Neutrophil (primary cell): ENCODE measurements at regions not wholly inside any gene's neighbourhood (a gene's known extent, or its start where the extent isn't known, plus 50 kb on each side); places are given as distances from the start of the nearest gene placed in this dataset.

Source experiments
- H3K27ac ChIP-seq: fragments of 200-600 bp; sonication (generic); 2 replicates; pipeline ENCODE4 v1.5.1; 2016; ENCODE audit warnings: mild to moderate bottlenecking, moderate library complexity
- H3K27me3 ChIP-seq: fragments of 200-600 bp; sonication (generic); 2 replicates; pipeline ENCODE4 v1.6.0; 2016; ENCODE audit warnings: mild to moderate bottlenecking
- H3K36me3 ChIP-seq: fragments of 200-600 bp; sonication (generic); 2 replicates; pipeline ENCODE4 v1.5.1; 2017
- H3K4me1 ChIP-seq, 2 experiments: fragments of 200-600 bp in 1 of 2; sonication (generic) in 1 of 2; 1 replicate in 1 of 2; 2 replicates in 1 of 2; pipeline versions ENCODE4 v1.5.1 to v1.6.1; 2013 to 2016; ENCODE audit warnings: low read depth in 1 of 2, low read length in 1 of 2, mild to moderate bottlenecking in 1 of 2, moderate library complexity in 1 of 2; ENCODE audit not compliant: control insufficient read depth in 1 of 2, insufficient read depth in 1 of 2
- H3K4me3 ChIP-seq, 2 experiments: fragments of 200-600 bp in 1 of 2; sonication (generic) in 1 of 2; 1 replicate in 1 of 2; 2 replicates in 1 of 2; pipeline ENCODE4 v1.5.1; 2013 to 2016; ENCODE audit warnings: low read depth in 1 of 2, low read length in 1 of 2, mild to moderate bottlenecking in 1 of 2, moderate library complexity in 1 of 2
- H3K9me3 ChIP-seq: fragments of 200-600 bp; sonication (generic); 2 replicates; pipeline ENCODE4 v1.5.1; 2016
- TF ChIP-seq, protein P1 (sequence below): fragments of 200-600 bp; sonication (generic); IDR thresholded peaks from 2 replicates; pipeline ENCODE4 v1.5.1; 2016; ENCODE audit warnings: antibody characterized with exemption

GRCh38 chr11:120061036-120061760 is 76.7 kb downstream of the TRIM29 start:
- Histone ChIP-seq H3K4me3 (no peak overlapping the region), H3K4me1 (no peaks in the 10 kb centered on the region), H3K36me3 (no peaks in the 10 kb centered on the region), H3K9me3 (no peaks in the 10 kb centered on the region), H3K27me3 (peaks cover 44% of the 10 kb centered on the region), H3K27ac (no peak overlapping the region)
- TF ChIP-seq, protein P1, sequence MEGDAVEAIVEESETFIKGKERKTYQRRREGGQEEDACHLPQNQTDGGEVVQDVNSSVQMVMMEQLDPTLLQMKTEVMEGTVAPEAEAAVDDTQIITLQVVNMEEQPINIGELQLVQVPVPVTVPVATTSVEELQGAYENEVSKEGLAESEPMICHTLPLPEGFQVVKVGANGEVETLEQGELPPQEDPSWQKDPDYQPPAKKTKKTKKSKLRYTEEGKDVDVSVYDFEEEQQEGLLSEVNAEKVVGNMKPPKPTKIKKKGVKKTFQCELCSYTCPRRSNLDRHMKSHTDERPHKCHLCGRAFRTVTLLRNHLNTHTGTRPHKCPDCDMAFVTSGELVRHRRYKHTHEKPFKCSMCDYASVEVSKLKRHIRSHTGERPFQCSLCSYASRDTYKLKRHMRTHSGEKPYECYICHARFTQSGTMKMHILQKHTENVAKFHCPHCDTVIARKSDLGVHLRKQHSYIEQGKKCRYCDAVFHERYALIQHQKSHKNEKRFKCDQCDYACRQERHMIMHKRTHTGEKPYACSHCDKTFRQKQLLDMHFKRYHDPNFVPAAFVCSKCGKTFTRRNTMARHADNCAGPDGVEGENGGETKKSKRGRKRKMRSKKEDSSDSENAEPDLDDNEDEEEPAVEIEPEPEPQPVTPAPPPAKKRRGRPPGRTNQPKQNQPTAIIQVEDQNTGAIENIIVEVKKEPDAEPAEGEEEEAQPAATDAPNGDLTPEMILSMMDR, result no peak

DNA sequence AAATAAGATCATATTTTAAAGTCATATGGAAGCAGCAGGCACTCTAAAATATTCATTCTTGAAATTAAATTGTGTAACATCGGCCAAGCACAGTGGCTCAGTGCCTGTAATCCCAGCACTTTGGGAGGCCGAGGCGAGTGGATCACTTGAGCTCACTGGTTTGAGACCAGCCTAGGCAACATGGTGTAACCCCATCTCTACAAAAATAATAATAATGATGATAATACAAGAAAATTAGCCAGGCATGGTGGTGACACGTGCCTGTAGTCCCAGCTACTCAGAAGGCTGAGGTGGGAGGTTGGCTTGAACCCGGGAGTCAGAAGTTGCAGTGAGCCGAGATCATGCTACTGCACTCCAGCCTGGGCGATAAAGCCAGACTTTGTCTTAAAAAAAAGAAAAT is 77.4 kb downstream of the TRIM29 start:
- Histone ChIP-seq H3K4me3 (no peak overlapping the region), H3K27me3 (peaks cover 41% of the 10 kb centered on the region), H3K27ac (no peak overlapping the region), H3K36me3 (no peaks in the 10 kb centered on the region), H3K9me3 (no peaks in the 10 kb centered on the region), H3K4me1 (no peaks in the 10 kb centered on the region)
- TF ChIP-seq, protein P1, result no peak

DNA sequence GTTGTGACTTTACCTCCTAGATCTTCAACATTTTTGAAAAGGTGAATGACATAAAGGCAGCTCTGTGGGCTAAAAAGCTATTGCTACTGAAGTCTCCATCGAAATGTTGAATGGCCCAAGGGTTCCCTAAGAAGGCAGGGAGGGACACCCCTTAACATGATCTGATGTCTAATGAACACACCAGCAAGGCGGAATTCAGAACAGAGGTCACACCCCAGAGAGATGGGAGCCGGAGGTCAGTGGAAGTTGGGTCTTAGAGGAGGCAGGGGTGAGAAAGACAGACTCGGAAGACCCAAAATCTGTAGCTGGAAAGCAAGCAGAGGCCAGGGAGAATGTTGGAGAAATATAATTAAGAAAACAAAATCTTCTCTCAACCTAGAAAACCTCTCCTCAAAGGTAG is 79.0 kb downstream of the TRIM29 start:
- Histone ChIP-seq H3K27me3 (peaks cover 37% of the 10 kb centered on the region), H3K36me3 (no peaks in the 10 kb centered on the region), H3K9me3 (no peaks in the 10 kb centered on the region), H3K27ac (no peak overlapping the region), H3K4me3 (no peak overlapping the region), H3K4me1 (no peaks in the 10 kb centered on the region)
- TF ChIP-seq, protein P1, result no peak

GRCh38 chr11:120057595-120058581 is 80.0 kb downstream of the TRIM29 start:
- Histone ChIP-seq H3K4me3 (no peak overlapping the region), H3K27ac (no peak overlapping the region), H3K27me3 (peaks cover 35% of the 10 kb centered on the region), H3K9me3 (no peaks in the 10 kb centered on the region), H3K36me3 (no peaks in the 10 kb centered on the region), H3K4me1 (no peaks in the 10 kb centered on the region)
- TF ChIP-seq, protein P1, result no peak

DNA sequence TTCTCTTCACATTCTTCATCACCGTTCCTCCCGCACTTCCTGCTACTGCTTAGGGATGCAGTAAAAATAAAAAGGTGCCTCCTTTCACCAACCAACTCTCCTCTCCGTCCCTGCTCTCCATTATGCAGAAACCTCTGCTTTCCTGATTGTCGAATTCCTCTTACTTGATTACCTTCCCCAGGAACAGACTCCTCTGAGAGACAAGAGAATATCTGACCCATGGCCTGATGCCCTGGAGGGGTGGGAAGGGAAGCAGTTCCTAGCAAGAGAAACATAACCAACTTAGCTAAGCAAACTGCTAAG is 80.9 kb downstream of the TRIM29 start:
- Histone ChIP-seq H3K4me1 (no peaks in the 10 kb centered on the region), H3K36me3 (no peaks in the 10 kb centered on the region), H3K9me3 (no peaks in the 10 kb centered on the region), H3K27ac (no peak overlapping the region), H3K27me3 (peaks cover 26% of the 10 kb centered on the region), H3K4me3 (no peak overlapping the region)
- TF ChIP-seq, protein P1, result no peak
